CD4-positive, alpha-beta memory T cell (primary cell): ENCODE measurements at regions not wholly inside any gene's neighbourhood (a gene's known extent, or its start where the extent isn't known, plus 50 kb on each side); places are given as distances from the start of the nearest gene placed in this dataset.

Experiments
- CTCF ChIA-PET: fragments of 350-600 bp; sonication (Branson Sonifier 250); formaldehyde crosslinking; loops from one replicate; lab custom pipeline; 2021; ENCODE audit warnings: inconsistent platforms; ENCODE audit not compliant: partially characterized antibody; lab: Charles Lee
- POLR2A ChIA-PET: fragments of 350-600 bp; sonication (Branson Sonifier 250); formaldehyde crosslinking; loops from one replicate; lab custom pipeline; 2021; ENCODE audit not compliant: partially characterized antibody; lab: Charles Lee
- DNase-seq, 5 donors: peaks; one replicate each; pipeline versions ENCODE4 v3.0.0 to v3.0.0-alpha.2; 2020 to 2022; ENCODE audit warnings: mixed read lengths in 1 of 5
- H3K27ac ChIP-seq: one replicate; pipeline ENCODE4 v1.7.0; 2013; ENCODE audit warnings: low read depth, low read length
- H3K27me3 ChIP-seq: 2 replicates; pipeline ENCODE4 v1.7.0; 2013; ENCODE audit warnings: mild to moderate bottlenecking, low read length, moderate library complexity; ENCODE audit not compliant: insufficient read depth
- H3K36me3 ChIP-seq: 2 replicates; pipeline ENCODE4 v1.7.0; 2013; ENCODE audit warnings: mild to moderate bottlenecking, low read length, moderate library complexity; ENCODE audit not compliant: insufficient read depth
- H3K4me1 ChIP-seq: 2 replicates; pipeline ENCODE4 v1.7.0; 2013; ENCODE audit warnings: mild to moderate bottlenecking, low read length, moderate library complexity; ENCODE audit not compliant: insufficient read depth
- H3K4me3 ChIP-seq, 2 donors: one replicate each; pipeline ENCODE4 v1.7.0; 2013; ENCODE audit warnings: low read length in 2 of 2, mild to moderate bottlenecking in 1 of 2
- H3K9me3 ChIP-seq, 2 donors: one replicate each; pipeline ENCODE4 v1.7.0; 2013; ENCODE audit warnings: low read length in 2 of 2, control low read depth in 1 of 2; ENCODE audit not compliant: control insufficient read depth in 1 of 2
- H3K27ac Mint-ChIP-seq, 7 donors: one replicate each; pipeline ENCODE4 v1.8.0; 2020 to 2021; ENCODE audit warnings: mixed read lengths in 7 of 7, mild to moderate bottlenecking in 6 of 7, inconsistent platforms in 3 of 7, moderate library complexity in 3 of 7
- H3K27me3 Mint-ChIP-seq, 2 donors: one replicate each; pipeline ENCODE4 v1.8.0; 2020 to 2021; ENCODE audit warnings: mixed read lengths in 2 of 2
- H3K36me3 Mint-ChIP-seq, 2 donors: one replicate each; pipeline ENCODE4 v1.8.0; 2020 to 2021; ENCODE audit warnings: mixed read lengths in 2 of 2, inconsistent platforms in 1 of 2, mild to moderate bottlenecking in 1 of 2
- H3K4me1 Mint-ChIP-seq, 4 donors: one replicate each; pipeline ENCODE4 v1.8.0; 2020 to 2021; ENCODE audit warnings: mixed read lengths in 4 of 4, mild to moderate bottlenecking in 1 of 4
- H3K4me3 Mint-ChIP-seq, 8 donors: one replicate each; pipeline ENCODE4 v1.8.0; 2020 to 2021; ENCODE audit warnings: mixed read lengths in 8 of 8, mild to moderate bottlenecking in 7 of 8, moderate library complexity in 6 of 8, inconsistent platforms in 3 of 8
- H3K9me3 Mint-ChIP-seq, 8 donors: one replicate each; pipeline ENCODE4 v1.8.0; 2020 to 2021; ENCODE audit warnings: mixed read lengths in 8 of 8, mild to moderate bottlenecking in 5 of 8, inconsistent platforms in 3 of 8, moderate library complexity in 1 of 8
- intact Hi-C: fragments of 100-400 bp; cut with micrococcal nuclease; formaldehyde crosslinking; loops from one replicate; pipeline ENCODE4 v1.15.1; 2023

DNA sequence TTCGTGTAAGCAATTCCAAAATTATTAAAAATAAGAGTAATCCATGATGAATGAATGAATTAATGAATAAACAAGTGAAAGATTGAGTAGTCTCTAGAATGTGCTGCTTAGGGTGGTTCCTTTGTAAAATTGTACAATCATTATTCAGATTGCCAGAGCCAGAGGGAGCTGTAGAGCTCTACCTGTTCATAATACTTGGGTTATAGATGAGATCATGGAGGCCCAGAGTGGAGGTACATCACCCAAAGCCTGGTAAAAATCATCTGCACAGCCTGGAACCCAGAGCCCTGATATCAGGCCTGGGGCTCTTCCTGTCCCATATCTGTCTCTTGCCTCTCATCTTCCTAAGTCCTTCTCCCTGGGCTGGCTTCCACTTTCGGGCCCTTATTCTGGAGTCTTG lies 297.2 kb downstream of the RPLP1 start:
- CTCF ChIA-PET = interaction anchor here (0.8 to 2.7 kb wide), 17 partner anchors 8 to 738 kb away, joined by 3 to 13 read pairs (median 4); partner anchors contain the start of gene TLE3
- no peaks in the 10 kb centered on the region for H3K36me3 ChIP-seq
- H3K27me3 ChIP-seq = no peaks in the 10 kb centered on the region
- intact Hi-C loops = loop anchor here (1.0 kb wide), 1 partner anchor 10 kb away; no protein-coding TSS in a partner anchor
- DNase-seq = peak in 3 of 5 donors; percentile 21 to 35 (median 26)
- Mint-ChIP-seq H3K9me3 (peaks cover 0 to 20% (median 9%) of the 10 kb centered on the region in 8 donors), H3K4me1 (peaks cover 18 to 47% (median 28%) of the 10 kb centered on the region in 4 donors), H3K27ac (no peak overlapping the region), H3K4me3 (no peak overlapping the region), H3K27me3 (peaks cover 0 to 5% of the 10 kb centered on the region in 2 donors), H3K36me3 (peaks cover 0 to 5% of the 10 kb centered on the region in 2 donors)
- H3K9me3 ChIP-seq = no peaks in the 10 kb centered on the region
- POLR2A ChIA-PET = interaction anchor here (2.8 kb wide), 1 partner anchor 349 kb away, joined by 16 read pairs; the partner anchor contains the start of gene TLE3
- peaks cover 24% of the 10 kb centered on the region for H3K4me1 ChIP-seq
- H3K4me3 ChIP-seq = no peak overlapping the region
- H3K27ac ChIP-seq = no peak overlapping the region

DNA sequence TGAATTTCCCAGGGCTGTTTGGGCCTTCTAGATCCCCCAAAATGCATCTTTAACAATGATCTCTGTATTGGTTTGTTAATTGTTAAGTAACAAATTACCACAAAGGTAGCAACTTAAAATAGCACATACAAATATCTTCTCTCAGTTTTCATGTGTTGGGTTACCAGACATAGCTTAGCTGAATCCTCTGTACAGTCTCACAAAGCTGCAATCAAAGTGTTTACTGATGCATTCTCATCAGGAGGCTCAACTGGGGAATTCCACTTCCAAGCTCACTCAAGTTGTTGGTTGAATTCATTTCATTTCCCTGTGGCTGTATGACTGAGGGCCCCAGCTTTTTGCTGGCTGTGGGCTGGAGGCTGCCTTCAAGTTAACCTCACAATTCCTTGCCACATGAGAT lies 297.6 kb downstream of the RPLP1 start:
- no peak for DNase-seq
- intact Hi-C loops = loop anchor here (1.0 kb wide), 1 partner anchor 9 kb away; no protein-coding TSS in a partner anchor
- Mint-ChIP-seq H3K4me3 (no peak overlapping the region), H3K36me3 (peaks cover 0 to 5% of the 10 kb centered on the region in 2 donors), H3K27me3 (peaks cover 0 to 5% of the 10 kb centered on the region in 2 donors), H3K9me3 (peaks cover 0 to 21% (median 9%) of the 10 kb centered on the region in 8 donors), H3K4me1 (peaks cover 21 to 49% (median 30%) of the 10 kb centered on the region in 4 donors), H3K27ac (no peak overlapping the region)
- no peaks in the 10 kb centered on the region for H3K27me3 ChIP-seq
- H3K4me3 ChIP-seq = no peak overlapping the region
- CTCF ChIA-PET = interaction anchor here (0.9 to 2.7 kb wide), 14 partner anchors 10 to 347 kb away, joined by 3 to 13 read pairs (median 4); partner anchors contain the start of gene TLE3
- no peaks in the 10 kb centered on the region for H3K9me3 ChIP-seq
- no peaks in the 10 kb centered on the region for H3K36me3 ChIP-seq
- H3K4me1 ChIP-seq = peaks cover 26% of the 10 kb centered on the region
- POLR2A ChIA-PET = interaction anchor here (2.8 kb wide), 1 partner anchor 349 kb away, joined by 16 read pairs; the partner anchor contains the start of gene TLE3
- no peak overlapping the region for H3K27ac ChIP-seq

GRCh38 chr15:69751147-69751546 lies 298.5 kb downstream of the RPLP1 start:
- H3K27me3 ChIP-seq = no peaks in the 10 kb centered on the region
- peaks cover 30 to 50% (median 38%) of the 10 kb centered on the region in 4 donors for H3K4me1 Mint-ChIP-seq
- no peaks in the 10 kb centered on the region for H3K9me3 ChIP-seq
- H3K4me1 ChIP-seq = peaks cover 35% of the 10 kb centered on the region
- peak overlapping the region in 1 of 7 donors; percentile 15 for H3K27ac Mint-ChIP-seq
- H3K9me3 Mint-ChIP-seq = peaks cover 0 to 21% (median 9%) of the 10 kb centered on the region in 8 donors
- H3K36me3 ChIP-seq = no peaks in the 10 kb centered on the region
- no peak for DNase-seq
- no peak overlapping the region for H3K4me3 Mint-ChIP-seq
- peaks cover 0 to 5% of the 10 kb centered on the region in 2 donors for H3K36me3 Mint-ChIP-seq
- ChIA-PET CTCF (interaction anchor here (0.7 to 2.8 kb wide), 5 partner anchors 8 to 432 kb away, joined by 3 to 11 read pairs (median 6); partner anchors contain the start of gene TLE3), POLR2A (interaction anchor here (1.9 to 11.0 kb wide), 2 partner anchors 9 to 345 kb away, joined by 7 to 285 read pairs; partner anchors contain the start of gene TLE3)
- intact Hi-C loops = no loop called here
- no peak overlapping the region for H3K27ac ChIP-seq
- peaks cover 0 to 7% of the 10 kb centered on the region in 2 donors for H3K27me3 Mint-ChIP-seq
- no peak overlapping the region for H3K4me3 ChIP-seq

DNA sequence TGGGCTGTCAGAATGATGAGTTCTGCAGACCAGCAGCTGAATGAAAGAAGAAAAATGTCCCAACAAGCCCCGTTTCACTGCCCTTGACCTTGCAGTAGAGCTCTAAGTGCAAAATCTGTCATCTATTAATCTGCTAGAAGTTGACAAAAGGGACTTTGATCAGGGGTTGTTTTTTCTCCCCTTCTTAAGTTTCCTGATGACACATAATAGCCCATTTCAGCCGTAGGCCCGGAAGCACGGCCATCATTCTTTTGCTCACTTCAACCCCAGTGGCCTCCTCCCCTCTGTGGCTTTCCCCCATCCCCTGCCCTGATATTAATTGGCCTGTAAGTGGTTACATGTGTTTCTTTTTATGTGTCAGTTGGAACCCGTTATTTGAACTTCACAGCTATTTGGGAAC lies 298.9 kb downstream of the RPLP1 start:
- POLR2A ChIA-PET = interaction anchor here (1.9 to 11.0 kb wide), 2 partner anchors 9 to 345 kb away, joined by 7 to 285 read pairs; partner anchors contain the start of gene TLE3
- Mint-ChIP-seq H3K36me3 (peaks cover 0 to 5% of the 10 kb centered on the region in 2 donors), H3K27me3 (peaks cover 0 to 7% of the 10 kb centered on the region in 2 donors), H3K4me3 (no peak overlapping the region), H3K27ac (no peak overlapping the region), H3K4me1 (peaks cover 34 to 55% (median 42%) of the 10 kb centered on the region in 4 donors), H3K9me3 (peaks cover 0 to 21% (median 9%) of the 10 kb centered on the region in 8 donors)
- DNase-seq = no peak
- Histone ChIP-seq H3K4me3 (no peak overlapping the region), H3K27ac (no peak overlapping the region), H3K9me3 (no peaks in the 10 kb centered on the region), H3K27me3 (no peaks in the 10 kb centered on the region), H3K36me3 (no peaks in the 10 kb centered on the region), H3K4me1 (peaks cover 40% of the 10 kb centered on the region)
- CTCF ChIA-PET = interaction anchor here (0.7 to 2.8 kb wide), 4 partner anchors 8 to 432 kb away, joined by 3 to 11 read pairs (median 8); no protein-coding TSS in a partner anchor
- intact Hi-C loops = no loop called here

- H3K9me3 ChIP-seq = no peaks in the 10 kb centered on the region
- no peak overlapping the region for H3K4me3 ChIP-seq
- DNase-seq = no peak
- Mint-ChIP-seq H3K4me1 (peaks cover 51 to 73% (median 62%) of the 10 kb centered on the region in 4 donors), H3K4me3 (peak overlapping the region in 3 of 8 donors; percentile 15 to 86 (median 37)), H3K27ac (peak overlapping the region in 1 of 7 donors; percentile 18), H3K27me3 (peaks cover 0 to 7% of the 10 kb centered on the region in 2 donors), H3K9me3 (peaks cover 0 to 21% (median 9%) of the 10 kb centered on the region in 8 donors), H3K36me3 (peaks cover 0 to 5% of the 10 kb centered on the region in 2 donors)
- POLR2A ChIA-PET = interaction anchor here (1.3 to 11.0 kb wide), 5 partner anchors 10 to 343 kb away, joined by 3 to 285 read pairs (median 88); partner anchors contain the start of gene TLE3
- H3K36me3 ChIP-seq = no peaks in the 10 kb centered on the region
- CTCF ChIA-PET = interaction anchor here (0.9 to 2.8 kb wide), 7 partner anchors 10 to 734 kb away, joined by 3 to 11 read pairs (median 3); no protein-coding TSS in a partner anchor
- H3K4me1 ChIP-seq = peaks cover 63% of the 10 kb centered on the region
- intact Hi-C loops = no loop called here
- H3K27ac ChIP-seq = no peak overlapping the region
- H3K27me3 ChIP-seq = no peaks in the 10 kb centered on the region
These were observed 301.2 kb downstream of the RPLP1 start for GRCh38 chr15:69753867-69754266.

DNA sequence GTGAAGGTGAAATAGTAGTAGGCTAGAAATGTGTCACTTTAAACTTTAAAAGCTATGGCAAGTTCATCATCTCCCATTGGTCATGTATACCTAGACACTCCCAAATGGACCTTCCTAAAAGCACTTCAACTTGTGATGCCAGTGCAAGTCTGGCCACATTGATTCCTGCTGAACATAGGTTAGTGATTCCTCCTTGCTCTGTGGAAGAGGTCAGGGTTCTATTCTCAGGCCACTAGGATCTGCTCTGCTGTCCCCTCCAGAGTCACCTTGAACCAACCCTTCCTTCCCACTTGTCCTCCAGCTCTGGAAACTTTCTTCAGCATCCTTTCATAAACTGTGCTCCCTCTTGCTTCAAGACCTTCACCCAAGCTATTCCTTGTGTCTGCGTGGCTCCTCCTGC lies 301.7 kb downstream of the RPLP1 start:
- Mint-ChIP-seq H3K4me3 (peak overlapping the region in 5 of 8 donors; percentile 8 to 86 (median 74)), H3K27ac (peak overlapping the region in 1 of 7 donors; percentile 53), H3K36me3 (peaks cover 1 to 5% of the 10 kb centered on the region in 2 donors), H3K27me3 (peaks cover 1 to 7% of the 10 kb centered on the region in 2 donors), H3K9me3 (peaks cover 0 to 21% (median 9%) of the 10 kb centered on the region in 8 donors), H3K4me1 (peaks cover 55 to 77% (median 67%) of the 10 kb centered on the region in 4 donors)
- CTCF ChIA-PET = interaction anchor here (0.9 to 1.2 kb wide), 4 partner anchors 23 to 734 kb away, joined by 3 to 5 read pairs (median 3); no protein-coding TSS in a partner anchor
- peaks cover 67% of the 10 kb centered on the region for H3K4me1 ChIP-seq
- no peak overlapping the region for H3K4me3 ChIP-seq
- DNase-seq = no peak
- no peaks in the 10 kb centered on the region for H3K36me3 ChIP-seq
- H3K27me3 ChIP-seq = no peaks in the 10 kb centered on the region
- H3K27ac ChIP-seq = no peak overlapping the region
- no peaks in the 10 kb centered on the region for H3K9me3 ChIP-seq
- intact Hi-C loops = no loop called here
- POLR2A ChIA-PET = interaction anchor here (1.1 to 11.0 kb wide), 6 partner anchors 11 to 342 kb away, joined by 3 to 285 read pairs (median 46); partner anchors contain the start of gene TLE3
